Retinal pigment epithelial cell (primary cell): ENCODE measurements at regions not wholly inside any gene's neighbourhood (a gene's known extent, or its start where the extent isn't known, plus 50 kb on each side); places are given as distances from the start of the nearest gene placed in this dataset.

Source experiments
- DNase-seq: peaks from one replicate; pipeline ENCODE4 v3.0.0-alpha.2; 2010; ENCODE audit warnings: low read depth
- H3K4me3 ChIP-seq: 2 replicates; pipeline ENCODE4 v1.5.1; 2011; ENCODE audit warnings: mild to moderate bottlenecking, low read length, control low read depth, moderate library complexity
- TF ChIP-seq, protein P1 (sequence below): conservative IDR thresholded peaks from 2 replicates; pipeline ENCODE4 v1.5.1; 2011; ENCODE audit warnings: low read depth, low read length, control low read depth, inconsistent platforms

DNA sequence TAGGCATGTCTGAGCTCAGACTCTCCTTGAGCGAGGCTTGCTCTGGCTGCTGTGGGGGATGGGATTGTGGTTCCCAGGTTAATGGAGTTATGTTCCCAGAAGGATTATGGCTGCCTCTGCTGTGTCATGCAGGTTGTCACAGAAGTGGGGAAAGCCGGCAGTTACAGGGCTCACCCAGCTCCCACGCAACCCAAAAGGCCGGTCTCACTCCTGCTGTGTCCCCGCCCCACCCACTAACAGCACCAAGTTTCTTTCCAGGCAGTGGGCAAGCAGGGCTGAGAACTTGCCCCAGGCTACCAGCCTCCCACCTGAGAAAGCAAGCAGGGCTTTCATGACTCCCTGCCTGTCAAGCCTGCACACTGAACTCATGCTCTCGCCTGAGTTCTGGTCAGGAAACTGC, 750.5 kb downstream of the FRK start:
- no peak overlapping the region for H3K4me3 ChIP-seq
- no peak for DNase-seq
- TF ChIP-seq, protein P1, sequence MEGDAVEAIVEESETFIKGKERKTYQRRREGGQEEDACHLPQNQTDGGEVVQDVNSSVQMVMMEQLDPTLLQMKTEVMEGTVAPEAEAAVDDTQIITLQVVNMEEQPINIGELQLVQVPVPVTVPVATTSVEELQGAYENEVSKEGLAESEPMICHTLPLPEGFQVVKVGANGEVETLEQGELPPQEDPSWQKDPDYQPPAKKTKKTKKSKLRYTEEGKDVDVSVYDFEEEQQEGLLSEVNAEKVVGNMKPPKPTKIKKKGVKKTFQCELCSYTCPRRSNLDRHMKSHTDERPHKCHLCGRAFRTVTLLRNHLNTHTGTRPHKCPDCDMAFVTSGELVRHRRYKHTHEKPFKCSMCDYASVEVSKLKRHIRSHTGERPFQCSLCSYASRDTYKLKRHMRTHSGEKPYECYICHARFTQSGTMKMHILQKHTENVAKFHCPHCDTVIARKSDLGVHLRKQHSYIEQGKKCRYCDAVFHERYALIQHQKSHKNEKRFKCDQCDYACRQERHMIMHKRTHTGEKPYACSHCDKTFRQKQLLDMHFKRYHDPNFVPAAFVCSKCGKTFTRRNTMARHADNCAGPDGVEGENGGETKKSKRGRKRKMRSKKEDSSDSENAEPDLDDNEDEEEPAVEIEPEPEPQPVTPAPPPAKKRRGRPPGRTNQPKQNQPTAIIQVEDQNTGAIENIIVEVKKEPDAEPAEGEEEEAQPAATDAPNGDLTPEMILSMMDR: no peak

DNA sequence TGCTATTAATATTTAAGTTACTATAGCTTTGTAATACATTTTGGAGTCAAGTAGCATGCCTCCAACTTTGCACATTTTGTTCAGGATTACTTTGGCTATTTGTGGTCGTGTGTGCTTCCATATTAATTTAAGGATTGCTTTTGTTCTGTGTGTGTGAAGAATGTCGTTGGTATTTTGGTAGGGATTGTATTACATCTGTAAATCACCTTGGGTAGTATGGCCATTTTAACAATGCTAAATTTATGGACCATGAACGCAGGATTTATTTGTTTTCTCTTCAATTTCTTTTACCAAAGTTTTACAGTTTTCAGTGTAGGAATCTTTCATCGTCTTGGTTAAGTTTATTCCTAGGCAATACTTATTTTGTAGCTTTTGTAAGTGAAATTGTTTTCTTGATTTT, 758.0 kb downstream of the FRK start:
- no peak overlapping the region for H3K4me3 ChIP-seq
- no peak for DNase-seq
- TF ChIP-seq, protein P1: no peak

DNA sequence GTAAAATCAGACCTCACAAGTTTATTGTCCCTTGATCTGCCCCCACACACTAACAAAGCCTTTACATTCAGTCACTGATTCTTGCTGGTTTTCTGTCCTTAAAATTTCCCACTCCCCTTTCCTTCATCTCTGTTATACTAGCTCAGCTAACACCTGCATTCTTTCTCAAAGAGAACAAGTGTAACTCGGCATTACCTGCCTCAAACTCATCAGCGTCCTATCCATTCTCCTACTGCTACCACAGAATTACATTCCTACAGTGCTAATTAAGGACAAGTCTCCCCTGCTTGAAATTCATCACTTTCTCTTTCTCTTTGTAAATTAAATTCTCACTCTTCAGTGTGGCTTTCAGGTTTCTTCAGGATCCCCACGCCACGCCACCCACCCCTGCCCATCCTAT, 773.2 kb downstream of the FRK start:
- H3K4me3 ChIP-seq: no peak overlapping the region
- TF ChIP-seq, protein P1: no peak

DNA sequence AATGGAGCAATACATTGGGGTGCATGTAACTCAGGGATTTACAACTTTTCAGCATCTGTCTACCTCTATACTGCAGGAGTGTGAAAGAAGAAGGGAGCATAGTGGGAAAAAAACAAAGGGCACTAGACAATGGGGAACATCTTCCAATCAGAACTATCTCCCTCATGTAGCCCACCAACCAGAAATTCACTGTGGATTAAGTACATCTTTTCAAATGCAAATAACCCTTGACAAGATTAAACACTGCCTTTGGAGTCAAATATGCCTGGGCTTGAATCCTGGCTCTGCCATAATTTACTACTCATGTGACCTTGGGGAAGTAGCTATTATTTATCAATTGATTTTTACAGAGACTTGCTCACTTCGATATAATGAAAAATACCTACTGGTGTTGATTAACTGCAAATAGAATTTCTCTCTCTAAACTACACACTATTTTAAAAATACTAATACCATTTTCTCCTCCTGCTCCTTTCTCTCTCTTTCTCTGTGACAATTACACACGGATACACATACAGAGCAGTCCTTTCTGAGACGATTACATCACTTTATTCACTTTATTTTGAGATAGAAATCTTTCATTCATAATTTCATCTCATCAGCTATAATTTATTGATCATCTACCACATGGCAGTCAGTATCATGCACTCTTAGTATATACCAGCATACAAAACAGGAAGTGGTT, 783.7 kb downstream of the FRK start:
- no peak overlapping the region for H3K4me3 ChIP-seq
- TF ChIP-seq, protein P1: no peak
- no peak for DNase-seq

More for the DNA sequence above, 773.2 kb downstream of the FRK start:
- no peak for DNase-seq

DNA sequence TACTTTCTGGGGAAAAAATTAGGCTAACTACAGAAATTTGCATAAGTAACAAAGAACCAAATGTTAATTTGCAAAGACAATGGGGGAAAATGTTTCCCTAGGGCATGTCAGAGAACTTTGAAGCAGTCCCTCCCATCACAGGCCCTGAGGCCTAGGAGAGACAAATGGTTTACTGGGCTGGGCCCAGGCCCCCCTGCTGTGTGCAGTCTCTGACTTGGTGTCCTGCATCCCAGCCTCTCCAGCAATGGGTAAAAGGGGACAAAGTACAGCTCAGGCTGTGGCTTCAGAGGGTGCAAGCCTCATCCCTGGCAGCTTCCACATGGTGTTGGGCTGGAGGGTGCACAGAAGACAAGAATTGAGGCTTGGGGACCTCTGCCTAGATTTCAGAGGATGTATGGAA, 788.4 kb downstream of the FRK start:
- TF ChIP-seq, protein P1: no peak
- H3K4me3 ChIP-seq: no peak overlapping the region
- DNase-seq: no peak

DNA sequence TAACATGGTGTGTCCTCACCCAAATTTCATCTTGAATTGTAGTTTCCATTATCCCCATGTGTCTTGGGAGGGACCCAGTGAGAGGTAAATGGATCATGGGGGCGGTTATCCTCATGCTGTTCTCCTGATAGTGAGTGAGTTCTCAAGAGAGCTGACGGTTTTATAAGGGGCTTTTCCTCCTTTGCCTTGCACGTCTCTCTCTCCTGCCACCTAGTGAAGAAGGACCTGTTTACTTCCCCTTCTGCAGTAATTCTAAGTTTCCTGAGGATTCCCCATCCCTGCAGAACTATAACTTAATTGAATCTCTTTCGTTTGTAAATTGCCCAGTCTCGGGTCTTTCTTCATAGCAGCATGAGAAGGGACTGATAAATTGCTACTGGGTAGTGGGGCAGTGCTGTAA, 789.3 kb downstream of the FRK start:
- TF ChIP-seq, protein P1: peak; percentile 32
- DNase-seq: no peak

DNA sequence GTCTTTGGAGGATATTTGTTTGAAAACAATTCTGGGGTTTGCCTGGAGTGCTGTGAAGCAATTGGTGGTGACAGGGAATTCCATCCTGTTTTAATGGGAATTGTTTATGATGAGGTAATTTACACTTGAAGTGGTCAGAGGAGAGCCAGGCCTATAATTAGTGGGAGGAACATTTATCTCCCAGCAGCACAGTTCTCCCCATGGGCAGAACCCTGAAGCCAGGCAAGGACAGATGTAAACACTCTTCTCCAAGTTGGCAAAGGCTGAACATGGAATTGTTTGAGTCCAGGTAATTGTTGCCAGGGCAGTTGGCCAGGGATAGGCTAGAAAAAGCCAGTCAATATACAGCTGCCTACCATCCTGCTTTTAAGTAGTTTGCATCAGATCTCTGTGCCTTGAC, 789.7 kb downstream of the FRK start:
- H3K4me3 ChIP-seq: no peak overlapping the region
- DNase-seq: no peak
- TF ChIP-seq, protein P1: no peak

More for the DNA sequence above, 789.3 kb downstream of the FRK start:
- H3K4me3 ChIP-seq: no peak overlapping the region
